Neural progenitor cell (in vitro differentiated cells): ENCODE measurements at regions not wholly inside any gene's neighbourhood (a gene's known extent, or its start where the extent isn't known, plus 50 kb on each side); places are given as distances from the start of the nearest gene placed in this dataset.

Experiments used
- DNase-seq: peaks from one replicate; pipeline ENCODE4 v3.0.0-alpha.2; 2016; ENCODE audit warnings: low spot score
- H2AFZ ChIP-seq: fragments of 200-600 bp; sonication (generic); replicated peaks from 2 replicates; pipeline ENCODE4 v1.6.1; 2016; ENCODE audit warnings: antibody characterized with exemption
- H3F3A ChIP-seq: fragments of 200-600 bp; sonication (generic); 2 replicates; pipeline ENCODE4 v1.6.1; 2016; ENCODE audit warnings: antibody characterized with exemption, low read depth
- H3K27ac ChIP-seq: fragments of 200-600 bp; sonication (generic); 2 replicates; pipeline ENCODE4 v1.5.1; 2016; ENCODE audit warnings: mild to moderate bottlenecking
- H3K27me3 ChIP-seq: fragments of 200-600 bp; sonication (generic); 2 replicates; pipeline ENCODE4 v1.6.1; 2016; ENCODE audit warnings: mild to moderate bottlenecking, moderate library complexity
- H3K36me3 ChIP-seq: fragments of 200-600 bp; sonication (generic); 2 replicates; pipeline ENCODE4 v1.5.1; 2016
- H3K4me1 ChIP-seq: fragments of 200-600 bp; sonication (generic); 2 replicates; pipeline ENCODE4 v1.6.1; 2016; ENCODE audit warnings: mixed run types
- H3K4me2 ChIP-seq: fragments of 200-600 bp; sonication (generic); 2 replicates; pipeline ENCODE4 v1.6.1; 2016
- H3K4me3 ChIP-seq: fragments of 200-600 bp; sonication (generic); 2 replicates; pipeline ENCODE4 v1.5.1; 2016
- H3K79me2 ChIP-seq: fragments of 200-600 bp; sonication (generic); 2 replicates; pipeline ENCODE4 v1.6.1; 2016; ENCODE audit warnings: low read depth
- H3K9ac ChIP-seq: fragments of 200-600 bp; sonication (generic); 2 replicates; pipeline ENCODE4 v1.6.1; 2016
- H3K9me3 ChIP-seq: fragments of 200-600 bp; sonication (generic); 2 replicates; pipeline ENCODE4 v1.5.1; 2016; ENCODE audit warnings: low read depth
- H4K20me1 ChIP-seq: fragments of 200-600 bp; sonication (generic); 2 replicates; pipeline ENCODE4 v1.6.1; 2016; ENCODE audit warnings: low read depth
- H3K27ac Mint-ChIP-seq: 3 replicates; pipeline ENCODE4 v1.8.0; 2021; ENCODE audit warnings: mixed read lengths
- H3K27me3 Mint-ChIP-seq: 2 replicates; pipeline ENCODE4 v1.8.0; 2022; ENCODE audit warnings: low read depth, mild to moderate bottlenecking, inconsistent platforms, moderate library complexity, mixed read lengths; ENCODE audit not compliant: insufficient read depth
- H3K36me3 Mint-ChIP-seq: 3 replicates; pipeline ENCODE4 v1.8.0; 2021; ENCODE audit warnings: mixed read lengths
- H3K4me1 Mint-ChIP-seq: 3 replicates; pipeline ENCODE4 v1.8.0; 2021; ENCODE audit warnings: mixed read lengths
- H3K4me3 Mint-ChIP-seq: 3 replicates; pipeline ENCODE4 v1.8.0; 2021; ENCODE audit warnings: mild to moderate bottlenecking, moderate library complexity, mixed read lengths
- H3K9me3 Mint-ChIP-seq: 3 replicates; pipeline ENCODE4 v1.8.0; 2020; ENCODE audit warnings: mixed read lengths
- CTCF ChIP-seq: fragments of 200-600 bp; sonication (generic); IDR thresholded peaks from 2 replicates; pipeline ENCODE4 v1.5.1; 2017; ENCODE audit warnings: antibody characterized with exemption, mild to moderate bottlenecking
- EZH2 ChIP-seq: fragments of 200-600 bp; sonication (generic); IDR thresholded peaks from 2 replicates; pipeline ENCODE4 v1.6.1; 2017; ENCODE audit warnings: antibody characterized with exemption, mild to moderate bottlenecking, moderate library complexity
- EZH2phosphoT487 ChIP-seq: fragments of 200-600 bp; sonication (generic); IDR thresholded peaks from 2 replicates; pipeline ENCODE4 v1.6.1; 2017; ENCODE audit warnings: antibody characterized with exemption

GRCh38 chr9:88711719-88712118, 176.7 kb downstream of the NXNL2 start:
- no peaks in the 10 kb centered on the region for H3F3A ChIP-seq
- H3K27me3 ChIP-seq = no peaks in the 10 kb centered on the region
- no peaks in the 10 kb centered on the region for H3K36me3 Mint-ChIP-seq
- TF ChIP-seq EZH2phosphoT487 = no peak
- H3K27ac Mint-ChIP-seq = no peak overlapping the region
- H3K4me1 Mint-ChIP-seq = peaks cover 3% of the 10 kb centered on the region
- H3K9me3 Mint-ChIP-seq = peaks cover 9% of the 10 kb centered on the region
- no peak for DNase-seq
- no peak overlapping the region for H3K27ac ChIP-seq
- peaks cover 4% of the 10 kb centered on the region for H3K4me1 ChIP-seq
- H3K79me2 ChIP-seq = no peaks in the 10 kb centered on the region
- no peak overlapping the region for H3K4me2 ChIP-seq
- H4K20me1 ChIP-seq = no peaks in the 10 kb centered on the region
- no peak overlapping the region for H3K4me3 ChIP-seq
- H3K9me3 ChIP-seq = no peaks in the 10 kb centered on the region
- H3K27me3 Mint-ChIP-seq = no peaks in the 10 kb centered on the region
- no peak overlapping the region for H2AFZ ChIP-seq
- H3K9ac ChIP-seq = no peak overlapping the region
- no peak overlapping the region for H3K4me3 Mint-ChIP-seq
- H3K36me3 ChIP-seq = no peaks in the 10 kb centered on the region

GRCh38 chr9:88712484-88712883, 177.5 kb downstream of the NXNL2 start:
- H3K4me2 ChIP-seq = no peak overlapping the region
- no peak overlapping the region for H3K4me3 ChIP-seq
- no peaks in the 10 kb centered on the region for H3K9me3 ChIP-seq
- H3K9ac ChIP-seq = no peak overlapping the region
- no peaks in the 10 kb centered on the region for H3F3A ChIP-seq
- peaks cover 9% of the 10 kb centered on the region for H3K9me3 Mint-ChIP-seq
- no peaks in the 10 kb centered on the region for H3K27me3 ChIP-seq
- H3K4me1 ChIP-seq = peaks cover 4% of the 10 kb centered on the region
- H3K79me2 ChIP-seq = no peaks in the 10 kb centered on the region
- H3K4me3 Mint-ChIP-seq = no peak overlapping the region
- peaks cover 6% of the 10 kb centered on the region for H3K4me1 Mint-ChIP-seq
- H3K36me3 Mint-ChIP-seq = no peaks in the 10 kb centered on the region
- no peaks in the 10 kb centered on the region for H4K20me1 ChIP-seq
- H3K36me3 ChIP-seq = no peaks in the 10 kb centered on the region
- TF ChIP-seq EZH2phosphoT487 = no peak
- no peak for TF ChIP-seq CTCF
- no peak for TF ChIP-seq EZH2
- no peak overlapping the region for H3K27ac ChIP-seq
- no peak overlapping the region for H3K27ac Mint-ChIP-seq
- no peak for DNase-seq
- H2AFZ ChIP-seq = no peak overlapping the region
- no peaks in the 10 kb centered on the region for H3K27me3 Mint-ChIP-seq

- H3K36me3 Mint-ChIP-seq = no peaks in the 10 kb centered on the region
- no peaks in the 10 kb centered on the region for H3K27me3 Mint-ChIP-seq
- H3K9ac ChIP-seq = no peak overlapping the region
- H3K27me3 ChIP-seq = no peaks in the 10 kb centered on the region
- H3K4me1 ChIP-seq = peaks cover 4% of the 10 kb centered on the region
- H3K27ac Mint-ChIP-seq = no peak overlapping the region
- H3K4me3 ChIP-seq = no peak overlapping the region
- H3K9me3 ChIP-seq = no peaks in the 10 kb centered on the region
- H3F3A ChIP-seq = no peaks in the 10 kb centered on the region
- H3K27ac ChIP-seq = no peak overlapping the region
- peaks cover 9% of the 10 kb centered on the region for H3K9me3 Mint-ChIP-seq
- H2AFZ ChIP-seq = no peak overlapping the region
- DNase-seq = no peak
- H3K4me3 Mint-ChIP-seq = no peak overlapping the region
- no peak overlapping the region for H3K4me2 ChIP-seq
- TF ChIP-seq EZH2 (no peak), EZH2phosphoT487 (no peak), CTCF (no peak)
- no peaks in the 10 kb centered on the region for H4K20me1 ChIP-seq
- H3K79me2 ChIP-seq = no peaks in the 10 kb centered on the region
- H3K36me3 ChIP-seq = no peaks in the 10 kb centered on the region
- H3K4me1 Mint-ChIP-seq = peaks cover 6% of the 10 kb centered on the region
These were observed 178.0 kb downstream of the NXNL2 start for GRCh38 chr9:88713010-88713409.

- Histone ChIP-seq H3K27ac (no peak overlapping the region), H3K4me1 (peaks cover 4% of the 10 kb centered on the region), H3K27me3 (no peaks in the 10 kb centered on the region), H3K9me3 (no peaks in the 10 kb centered on the region), H3K4me2 (no peak overlapping the region), H3K4me3 (no peak overlapping the region), H2AFZ (no peak overlapping the region), H3F3A (no peaks in the 10 kb centered on the region), H3K9ac (no peak overlapping the region), H3K79me2 (no peaks in the 10 kb centered on the region), H4K20me1 (no peaks in the 10 kb centered on the region), H3K36me3 (no peaks in the 10 kb centered on the region)
- Mint-ChIP-seq H3K27me3 (no peaks in the 10 kb centered on the region), H3K4me1 (peaks cover 6% of the 10 kb centered on the region), H3K36me3 (no peaks in the 10 kb centered on the region), H3K9me3 (peaks cover 4% of the 10 kb centered on the region), H3K27ac (no peak overlapping the region), H3K4me3 (no peak overlapping the region)
- DNase-seq = no peak
- no peak for TF ChIP-seq CTCF
- TF ChIP-seq EZH2 = no peak
- TF ChIP-seq EZH2phosphoT487 = no peak
These were observed 181.8 kb downstream of the NXNL2 start for GRCh38 chr9:88716596-88717290.
